COLO829 (cell line): ENCODE measurements at regions not wholly inside any gene's neighbourhood (a gene's known extent, or its start where the extent isn't known, plus 50 kb on each side); places are given as distances from the start of the nearest gene placed in this dataset.

Source experiments
- DNase-seq: peaks from one replicate; pipeline ENCODE4 v3.0.0; 2012; ENCODE audit warnings: low spot score

- no peak for DNase-seq
Measured at GRCh38 chr20:24334830-24335229, 134.6 kb upstream of the SYNDIG1 start.

DNA sequence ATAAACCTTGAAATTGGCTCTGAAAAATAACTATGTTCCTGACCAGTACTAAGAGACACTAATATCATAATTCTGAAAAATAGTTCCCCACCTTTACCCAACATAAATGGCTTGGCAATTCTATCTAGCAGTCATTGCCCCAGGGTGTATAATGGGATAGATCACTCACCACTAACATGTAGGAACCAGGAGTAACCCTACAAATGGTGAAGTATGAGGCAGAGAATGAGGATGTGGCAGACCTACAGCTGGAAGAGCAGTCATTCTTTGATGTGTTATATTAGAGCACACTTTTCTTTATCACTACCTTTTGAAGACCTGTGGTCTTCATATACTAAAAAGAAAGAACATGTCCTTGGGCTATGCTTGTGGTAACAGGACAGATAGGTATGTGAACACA, 136.5 kb upstream of the SYNDIG1 start:
- no peak for DNase-seq

DNA sequence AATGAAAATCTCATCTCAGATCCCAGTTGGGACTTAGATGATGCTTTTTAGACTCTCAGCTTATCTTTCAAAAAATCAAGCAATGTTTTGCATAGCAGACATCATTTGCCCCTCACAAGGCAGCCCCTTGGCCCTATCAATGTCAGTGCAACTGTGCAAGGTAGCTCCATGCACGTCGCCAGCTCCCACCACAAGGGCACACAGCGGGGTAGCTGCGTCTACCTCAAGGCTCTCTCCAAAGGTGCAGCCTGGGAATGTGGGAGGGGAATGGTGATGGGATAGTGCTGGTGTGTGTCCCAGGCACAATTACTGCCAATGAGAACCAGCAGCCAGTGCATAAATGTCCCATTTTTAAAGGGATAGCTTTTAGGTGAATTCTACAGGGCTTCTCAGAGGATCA, 137.5 kb upstream of the SYNDIG1 start:
- DNase-seq = no peak

DNA sequence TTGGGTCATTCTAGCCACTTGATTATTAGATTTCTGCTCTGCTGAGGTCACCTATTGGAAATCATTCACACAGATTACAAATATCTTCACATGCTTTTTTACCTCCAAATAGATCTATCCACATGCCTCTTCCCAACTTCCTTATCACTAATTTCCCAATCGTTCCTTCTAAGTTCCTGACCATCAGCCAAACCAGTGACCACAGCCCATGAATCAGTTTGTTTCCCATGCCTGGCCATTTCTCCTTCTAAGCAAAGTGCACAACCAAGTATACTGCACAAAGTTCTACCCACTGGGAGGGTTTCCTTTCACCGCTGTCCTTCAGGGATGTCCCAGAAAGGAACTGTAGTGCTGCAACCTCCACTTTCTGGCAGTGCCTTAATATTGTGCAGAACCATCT, 140.5 kb upstream of the SYNDIG1 start:
- DNase-seq = no peak

DNA sequence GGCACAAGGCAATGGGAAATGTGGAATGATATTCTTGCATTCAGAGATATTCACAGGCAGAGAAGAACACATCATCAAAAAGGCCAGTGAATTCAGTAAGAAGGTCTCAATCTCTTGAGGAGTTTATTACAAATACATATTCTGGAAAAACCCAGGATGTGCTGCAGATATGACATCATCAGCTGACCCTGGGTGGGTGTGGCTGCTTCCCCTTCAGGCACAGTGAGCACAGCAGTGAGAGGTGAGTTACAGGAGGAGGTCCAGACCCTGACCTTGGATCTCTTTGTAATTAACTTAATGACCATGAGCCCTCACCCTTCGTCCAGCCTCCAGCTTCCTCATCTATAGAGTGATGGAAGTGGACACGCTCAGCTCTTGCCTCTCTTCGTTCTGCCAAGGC, 147.5 kb upstream of the SYNDIG1 start:
- no peak for DNase-seq

DNA sequence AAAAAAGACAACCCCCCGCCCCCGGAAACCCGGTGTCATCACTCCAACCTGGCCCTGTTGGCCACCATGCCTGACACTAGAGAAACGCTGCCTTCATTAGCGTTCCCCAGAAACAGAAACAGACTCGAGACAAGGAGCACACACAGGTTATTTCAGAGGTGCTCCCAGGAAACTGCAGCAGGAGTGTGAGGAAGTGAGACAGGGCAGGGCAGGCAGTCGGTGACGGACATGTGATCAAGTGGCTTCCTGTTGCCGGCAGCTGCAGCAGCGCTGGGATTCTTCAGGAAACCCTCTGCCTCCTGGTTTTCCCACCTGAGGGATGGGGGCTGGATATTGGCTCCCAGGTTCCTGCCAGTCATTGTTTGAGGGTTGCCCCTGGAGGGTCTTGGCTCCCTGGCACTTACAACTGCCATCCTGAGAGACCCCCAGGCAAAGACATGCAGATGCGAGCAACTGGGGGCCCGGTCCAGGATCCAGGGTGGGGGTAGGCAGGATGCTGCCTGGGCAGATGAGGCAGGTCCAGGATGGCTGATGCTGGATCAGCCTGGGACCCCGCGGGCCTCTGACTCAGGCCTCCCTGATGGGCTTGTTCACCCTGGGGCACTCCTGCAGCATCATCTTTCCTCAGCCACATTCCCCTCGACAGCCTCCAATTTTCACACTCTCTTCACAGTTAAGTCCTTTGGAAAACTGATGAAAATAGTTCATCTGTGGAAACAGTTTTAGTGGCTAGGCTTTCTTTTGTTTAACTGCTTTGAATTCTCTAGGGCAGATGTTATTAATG, 150.7 kb upstream of the SYNDIG1 start:
- no peak for DNase-seq

DNA sequence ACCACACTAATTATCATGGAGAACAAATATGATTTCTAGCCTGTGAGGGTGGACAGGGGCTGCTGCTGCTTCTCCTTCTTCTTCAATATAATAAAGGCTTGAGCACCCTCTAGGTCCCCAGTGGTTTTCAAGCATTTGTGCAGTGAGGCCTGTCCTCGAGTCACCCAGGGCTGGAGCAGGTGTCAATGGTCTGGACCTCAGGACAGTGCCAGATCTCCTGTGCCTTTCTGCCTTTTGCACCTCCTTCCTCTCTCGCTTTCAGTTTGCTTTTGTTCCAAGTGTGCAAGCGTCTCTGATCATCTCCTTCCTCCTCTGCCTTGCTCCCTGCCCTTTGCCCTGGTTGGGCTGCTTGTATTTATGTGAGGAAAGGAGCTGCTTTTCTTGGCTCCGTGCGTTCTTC, 152.2 kb upstream of the SYNDIG1 start:
- no peak for DNase-seq

DNA sequence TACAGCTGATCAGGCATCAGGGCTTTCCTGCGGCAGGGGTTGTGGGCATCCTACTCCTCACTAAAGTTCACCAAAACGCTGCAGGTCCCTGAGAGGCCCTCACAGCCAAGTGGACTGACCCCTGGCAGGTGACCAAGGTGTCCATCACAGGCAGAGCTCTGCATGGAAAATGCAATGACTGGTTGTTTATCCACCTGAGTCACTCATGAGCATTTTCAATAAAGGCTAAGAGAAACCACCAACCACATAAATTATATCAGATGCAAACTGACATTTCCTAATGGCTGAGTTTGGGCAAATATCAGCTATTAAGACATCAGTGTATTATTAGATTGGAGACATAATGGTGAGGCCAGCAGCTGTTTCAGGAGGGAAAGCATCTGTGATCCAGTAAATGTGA, 152.7 kb upstream of the SYNDIG1 start:
- no peak for DNase-seq

- DNase-seq = no peak
Measured at GRCh38 chr20:24314053-24314452, 155.4 kb upstream of the SYNDIG1 start.

DNA sequence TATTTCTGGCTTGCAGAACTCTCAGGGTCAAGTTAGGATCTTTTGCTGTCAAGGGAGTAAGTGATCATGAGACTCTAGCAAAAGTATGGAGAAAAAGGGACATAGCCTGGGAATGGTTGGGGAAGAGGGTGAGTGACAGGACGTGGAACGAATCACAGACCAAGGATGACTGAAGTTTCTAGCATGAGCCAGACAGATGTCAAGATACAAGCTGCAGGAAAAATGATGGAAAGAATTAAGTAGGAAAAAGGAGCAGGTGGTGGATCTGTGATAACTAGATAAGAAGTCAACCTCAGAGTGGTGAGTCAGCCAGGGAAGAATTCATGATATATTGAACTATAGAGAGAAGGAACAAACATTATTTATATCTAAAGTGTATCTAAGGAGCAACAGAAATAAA, 159.8 kb upstream of the SYNDIG1 start:
- no peak for DNase-seq

- no peak for DNase-seq
Measured at GRCh38 chr20:24305371-24305770, 164.1 kb upstream of the SYNDIG1 start.

DNA sequence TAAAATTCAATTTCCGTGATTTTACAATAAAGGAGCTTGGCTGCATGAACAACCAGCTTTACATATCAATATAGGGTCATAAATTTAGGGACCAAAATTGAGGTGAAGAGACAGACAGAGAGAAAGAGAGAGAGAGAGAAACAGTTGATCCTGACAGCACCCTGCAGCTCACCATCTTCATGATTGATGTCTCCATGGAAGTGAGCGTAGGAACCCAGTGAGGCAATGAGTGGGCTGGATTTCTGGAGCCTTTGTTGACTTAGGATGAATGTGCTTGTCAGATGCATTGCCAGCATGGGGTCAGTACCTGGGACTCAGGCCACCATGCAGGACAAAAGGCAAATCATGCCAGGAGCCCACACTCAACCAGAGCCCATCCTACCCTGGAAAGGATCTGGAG, 165.1 kb upstream of the SYNDIG1 start:
- DNase-seq = no peak

- DNase-seq = no peak
Measured at GRCh38 chr20:24303393-24304170, 165.8 kb upstream of the SYNDIG1 start.

GRCh38 chr20:24297993-24298392, 171.4 kb upstream of the SYNDIG1 start:
- no peak for DNase-seq

DNA sequence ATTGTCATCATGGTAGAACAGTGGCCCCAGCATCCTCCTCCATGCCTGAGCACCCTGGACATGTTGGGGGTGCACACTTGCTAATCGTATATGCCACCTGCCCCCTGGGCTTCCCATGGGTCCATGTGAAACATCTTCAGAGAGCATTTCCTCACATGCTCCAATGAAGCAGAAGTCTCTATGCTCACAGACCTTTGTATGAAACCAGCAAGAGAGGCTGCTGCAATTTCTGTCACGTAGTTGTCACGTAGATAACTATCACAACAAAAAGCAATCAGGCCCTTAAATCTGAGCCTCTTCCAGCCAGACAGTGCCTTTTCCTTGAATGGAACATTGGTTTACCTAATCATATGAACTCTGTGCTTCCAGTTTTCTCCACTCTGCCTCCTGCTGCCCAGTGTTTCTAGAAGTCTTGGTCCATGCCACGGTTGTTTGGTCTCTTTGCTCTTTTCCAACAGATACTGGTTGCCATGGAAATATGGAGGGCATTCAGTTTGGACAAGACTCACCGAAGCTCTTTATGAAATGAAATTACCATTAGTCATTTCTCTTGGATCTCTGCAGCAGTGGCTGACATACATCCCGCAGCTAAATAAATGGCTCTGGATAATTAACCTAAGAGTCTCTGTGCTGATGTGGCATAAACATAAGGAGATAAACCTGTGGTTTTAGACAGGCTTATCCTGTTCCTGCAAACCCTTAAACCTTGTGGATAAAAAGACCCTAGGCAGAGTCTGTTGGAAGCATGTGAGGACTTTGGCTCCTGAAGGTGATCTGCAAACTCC, 172.8 kb upstream of the SYNDIG1 start:
- DNase-seq = no peak

DNA sequence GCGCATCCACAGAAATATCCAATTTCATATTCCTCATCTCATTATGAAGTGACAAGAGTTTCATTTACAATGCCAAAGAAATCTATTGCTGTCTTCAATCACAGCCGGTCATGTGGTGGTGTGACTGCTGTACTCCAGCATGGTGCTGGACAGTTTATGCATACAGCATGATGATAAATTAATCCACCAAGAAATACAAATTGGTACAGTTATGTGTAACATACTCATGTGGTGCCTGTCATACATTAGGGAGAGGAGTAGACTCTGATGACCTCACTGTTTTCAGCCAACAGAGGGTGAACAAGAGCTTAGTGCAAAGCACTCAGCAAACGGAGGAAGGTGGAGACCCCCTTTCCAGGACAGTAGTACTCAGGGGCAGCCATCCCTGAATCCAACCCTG, 178.4 kb upstream of the SYNDIG1 start:
- no peak for DNase-seq

GRCh38 chr20:24289737-24290481, 179.5 kb upstream of the SYNDIG1 start:
- DNase-seq = no peak

DNA sequence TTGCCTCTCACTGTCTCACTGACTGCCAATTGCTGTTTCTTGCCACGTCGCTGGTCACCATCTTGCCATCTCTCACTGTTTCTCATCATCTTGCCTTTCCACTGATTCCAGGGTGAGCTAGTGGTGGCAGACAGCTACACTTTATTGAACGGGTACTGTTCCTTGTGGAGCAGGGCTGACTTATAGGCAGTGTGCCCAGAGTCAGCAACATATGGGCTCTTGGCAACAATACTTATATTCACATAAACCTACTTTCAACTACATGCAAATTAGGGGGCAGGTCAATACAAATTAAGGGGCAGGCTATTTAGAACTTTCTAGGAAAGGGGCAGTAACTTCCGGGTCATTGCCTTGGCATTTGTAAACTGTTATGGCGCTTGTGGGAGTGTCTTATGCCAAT, 186.2 kb upstream of the SYNDIG1 start:
- no peak for DNase-seq

DNA sequence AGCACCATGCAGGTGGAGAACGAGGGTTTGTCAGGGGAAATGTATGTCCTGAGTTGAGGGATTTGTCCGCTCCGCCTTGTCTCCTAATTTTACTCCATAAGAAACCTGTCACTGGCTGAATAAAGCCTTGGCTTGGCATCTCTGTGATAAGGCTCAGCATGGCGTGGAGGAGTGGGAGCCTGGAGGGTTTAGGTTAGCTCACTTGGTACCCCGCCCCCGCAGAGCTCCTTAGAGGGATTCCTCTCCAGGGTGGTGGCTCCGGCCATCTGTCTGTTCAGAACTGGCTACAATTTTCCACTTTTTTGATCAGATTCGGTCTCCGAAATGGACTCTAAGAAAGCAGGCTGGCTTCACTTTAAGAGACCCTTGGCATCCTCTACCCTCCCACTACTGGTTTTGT, 192.2 kb upstream of the SYNDIG1 start:
- DNase-seq = no peak

- DNase-seq = no peak
Measured at GRCh38 chr20:24275946-24276705, 193.3 kb upstream of the SYNDIG1 start.

DNA sequence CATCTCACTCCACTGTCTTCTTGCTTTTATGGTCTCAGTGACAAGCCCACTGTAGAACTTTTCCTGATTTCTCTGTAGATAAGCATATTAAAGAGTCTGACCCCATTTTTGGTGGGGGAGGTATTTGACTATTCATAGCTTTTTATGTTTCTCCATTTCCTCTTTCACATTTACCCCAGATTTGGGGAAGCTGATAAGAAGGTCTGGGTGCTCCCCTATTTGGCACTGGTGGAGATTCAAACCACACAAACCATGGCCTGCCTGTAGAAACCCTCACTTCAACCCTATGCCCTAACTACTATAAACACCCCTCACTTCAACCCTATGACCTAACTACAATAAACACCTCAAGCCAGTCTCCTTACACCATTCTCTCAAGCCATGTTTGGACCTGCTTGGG, 196.2 kb upstream of the SYNDIG1 start:
- DNase-seq = no peak
